ENCODE measurements at regions not wholly inside any gene's neighbourhood (a gene's known extent, or its start where the extent isn't known, plus 50 kb on each side); places are given as distances from the start of the nearest gene placed in this dataset.

DNA sequence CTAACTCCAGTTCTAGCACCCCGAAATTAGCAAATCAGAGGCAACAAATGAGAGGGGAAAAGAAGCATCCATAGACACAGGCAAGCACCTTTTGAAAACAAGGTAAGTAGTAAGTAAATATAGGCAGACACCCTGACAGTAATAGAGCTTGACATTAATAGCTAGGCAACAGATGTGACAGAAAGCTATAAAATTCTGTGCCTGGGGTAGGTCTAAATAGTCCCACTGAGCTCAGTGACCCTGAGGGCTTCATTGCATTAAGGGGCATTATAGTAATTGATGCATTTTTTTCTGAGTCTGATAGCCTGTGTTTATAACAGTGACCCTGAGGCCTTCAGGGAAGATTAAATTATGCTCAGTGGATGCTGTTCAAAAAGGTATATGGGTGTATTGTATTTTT is 197.1 kb downstream of the HIPK3 start:
- H3K79me2 ChIP-seq (ENCODE audit: control insufficient read depth, insufficient read depth, low read length): peaks cover 47% of the 10 kb centered on the region
- no peaks in the 10 kb centered on the region for H3K9me3 ChIP-seq (replicated peaks; ENCODE audit: control insufficient read depth, insufficient read depth, low read length)
- ChIA-PET CTCF (interaction anchor here (0.9 to 1.6 kb wide), 4 partner anchors 14 to 288 kb away, joined by 3 to 5 read pairs (median 4); no protein-coding TSS in a partner anchor), POLR2A (no interaction called here)
- BruUV-seq (replicated peaks): no TSS peak
- TF ChIP-seq JUN (IDR thresholded peaks at IDR 0.05; ENCODE audit: borderline replicate concordance, insufficient read depth, insufficient read length, low read depth): no peak
- no peak for TF ChIP-seq POLR2A (IDR thresholded peaks at IDR 0.05; ENCODE audit: low read depth, low read length)
- TF ChIP-seq FOS (IDR thresholded peaks at IDR 0.05; ENCODE audit: borderline replicate concordance, insufficient read depth, low read length): no peak
- no peak for TF ChIP-seq POLR2AphosphoS5 (IDR thresholded peaks at IDR 0.05; ENCODE audit: insufficient read depth, low read depth, low read length)
- TF ChIP-seq, protein P1, sequence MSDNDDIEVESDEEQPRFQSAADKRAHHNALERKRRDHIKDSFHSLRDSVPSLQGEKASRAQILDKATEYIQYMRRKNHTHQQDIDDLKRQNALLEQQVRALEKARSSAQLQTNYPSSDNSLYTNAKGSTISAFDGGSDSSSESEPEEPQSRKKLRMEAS (IDR thresholded peaks at IDR 0.05; ENCODE audit: insufficient read depth, insufficient read length): no peak
- TF ChIP-seq, protein P2, sequence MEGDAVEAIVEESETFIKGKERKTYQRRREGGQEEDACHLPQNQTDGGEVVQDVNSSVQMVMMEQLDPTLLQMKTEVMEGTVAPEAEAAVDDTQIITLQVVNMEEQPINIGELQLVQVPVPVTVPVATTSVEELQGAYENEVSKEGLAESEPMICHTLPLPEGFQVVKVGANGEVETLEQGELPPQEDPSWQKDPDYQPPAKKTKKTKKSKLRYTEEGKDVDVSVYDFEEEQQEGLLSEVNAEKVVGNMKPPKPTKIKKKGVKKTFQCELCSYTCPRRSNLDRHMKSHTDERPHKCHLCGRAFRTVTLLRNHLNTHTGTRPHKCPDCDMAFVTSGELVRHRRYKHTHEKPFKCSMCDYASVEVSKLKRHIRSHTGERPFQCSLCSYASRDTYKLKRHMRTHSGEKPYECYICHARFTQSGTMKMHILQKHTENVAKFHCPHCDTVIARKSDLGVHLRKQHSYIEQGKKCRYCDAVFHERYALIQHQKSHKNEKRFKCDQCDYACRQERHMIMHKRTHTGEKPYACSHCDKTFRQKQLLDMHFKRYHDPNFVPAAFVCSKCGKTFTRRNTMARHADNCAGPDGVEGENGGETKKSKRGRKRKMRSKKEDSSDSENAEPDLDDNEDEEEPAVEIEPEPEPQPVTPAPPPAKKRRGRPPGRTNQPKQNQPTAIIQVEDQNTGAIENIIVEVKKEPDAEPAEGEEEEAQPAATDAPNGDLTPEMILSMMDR (IDR thresholded peaks at IDR 0.05; ENCODE audit: extremely low read depth in 1 of 2, insufficient read depth in 1 of 2, low read depth in 1 of 2, low read length in 2 of 2): no peak
- no peak for TF ChIP-seq MYC (IDR thresholded peaks at IDR 0.05; ENCODE audit: low read depth, low read length)
- no peak for TF ChIP-seq EZH2 (IDR thresholded peaks at IDR 0.05; ENCODE audit: borderline replicate concordance, low read depth, low read length, severe bottlenecking)
- TF ChIP-seq GATA2 (IDR thresholded peaks at IDR 0.05; ENCODE audit: insufficient read depth, insufficient read length, low read depth, low read length): no peak
- no peaks in the 10 kb centered on the region for H3K9me1 ChIP-seq (replicated peaks; ENCODE audit: control insufficient read depth, extremely low read depth, insufficient read depth, low read length)
- no peaks in the 10 kb centered on the region for H3K36me3 ChIP-seq (ENCODE audit: control insufficient read depth in 2 of 2, extremely low read depth in 1 of 2, insufficient read depth in 2 of 2, low read length in 2 of 2)
- intact Hi-C loops (cut with micrococcal nuclease): no loop called here
- no peak overlapping the region for H3K27ac ChIP-seq (ENCODE audit: insufficient read depth, low read depth, low read length)
- no peaks in the 10 kb centered on the region for H4K20me1 ChIP-seq (replicated peaks; ENCODE audit: control insufficient read depth, extremely low read depth, insufficient read depth, low read length)
- DNase-seq (ENCODE audit: low read depth, low spot score): no peak
- no peaks in the 10 kb centered on the region for H3K27me3 ChIP-seq (ENCODE audit: control insufficient read depth in 2 of 2, insufficient read depth in 2 of 2, low read length in 2 of 2)
- dilution Hi-C loops (cut with MboI; ENCODE audit: extremely low pct_ligation_motif_present, low sequenced_read_pairs): no loop called here
- no peak overlapping the region for H2AFZ ChIP-seq (ENCODE audit: low read depth, low read length)
- H3K4me3 ChIP-seq (replicated peaks in 1 of 3; ENCODE audit: insufficient read depth in 1 of 3, low read depth in 1 of 3, low read length in 3 of 3): no peak overlapping the region
- H3K4me2 ChIP-seq (ENCODE audit: insufficient read depth, low read length): no peak overlapping the region
- H3K4me1 ChIP-seq (ENCODE audit: control insufficient read depth, extremely low read depth, insufficient read depth, low read length): peaks cover 19% of the 10 kb centered on the region
- H3K9ac ChIP-seq (replicated peaks; ENCODE audit: extremely low read depth, insufficient read depth, low read length): no peak overlapping the region
- no peak for FAIRE-seq
